Adrenal gland (tissue), 9 donors: ENCODE measurements at regions not wholly inside any gene's neighbourhood (a gene's known extent, or its start where the extent isn't known, plus 50 kb on each side); places are given as distances from the start of the nearest gene placed in this dataset.
"Not testable (repeated sequence)": the region's sequence is repeated elsewhere in the genome, so short reads cannot be mapped to it uniquely, and the experiment has no call there.

Experiments used
- DNase-seq, 7 donors: peaks; one replicate each; pipeline ENCODE4 v3.0.0-alpha.2; 2019 to 2020
- H3K27ac ChIP-seq, 5 donors: fragments of 200-600 bp; sonication (generic) in 4 of 5; 1 replicate in 3 of 5; 2 replicates in 2 of 5; pipeline versions ENCODE4 v1.5.1 to v1.8.0; 2016 to 2020; ENCODE audit warnings: mild to moderate bottlenecking in 1 of 5
- H3K27me3 ChIP-seq: fragments of 200-600 bp; 2 replicates; pipeline ENCODE4 v1.8.0; 2021
- H3K36me3 ChIP-seq, 2 donors: fragments of 200-600 bp; replicated peaks in 1 of 2; 1 replicate in 1 of 2; 2 replicates in 1 of 2; pipeline versions ENCODE4 v1.5.1 to v1.8.0; 2018 to 2022
- H3K4me1 ChIP-seq, 2 donors: fragments of 200-600 bp; replicated peaks in 1 of 2; 1 replicate in 1 of 2; 2 replicates in 1 of 2; pipeline versions ENCODE4 v1.5.1 to v1.8.0; 2018 to 2021
- H3K4me3 ChIP-seq, 4 donors: fragments of 200-600 bp; sonication (generic) in 3 of 4; one replicate each; pipeline ENCODE4 v1.5.1; 2016 to 2018
- H3K9me3 ChIP-seq, 3 donors: fragments of 200-600 bp; sonication (generic) in 1 of 3; replicated peaks in 1 of 3; 1 replicate in 2 of 3; 2 replicates in 1 of 3; pipeline versions ENCODE4 v1.5.1 to v1.8.0; 2016 to 2021
- POLR2A ChIP-seq, 2 donors: fragments of 450-650 bp; IDR thresholded peaks; one replicate each; pipeline ENCODE4 v1.6.1; 2017; ENCODE audit warnings: antibody characterized with exemption in 2 of 2, mild to moderate bottlenecking in 2 of 2, moderate library complexity in 1 of 2
- WGBS, 4 donors: extraction: QIAGEN DNeasy Blood & Tissue Kit in 2 of 4; methylation state at CpG; one replicate each; pipeline versions ENCODE4 v1.1.5 to v1.1.7; 2013 to 2017; 5-methylcytosine and 5-hydroxymethylcytosine counted together
- intact Hi-C, 2 donors: fragments of 100-400 bp; cut with DNase I; formaldehyde crosslinking; loops; one replicate each; pipeline versions ENCODE4 v1.14.1 to v1.15.0; 2022 to 2023
- TF ChIP-seq, protein P1 (sequence below), 6 experiments: fragments of 450-650 bp in 4 of 6; fragments of 200-600 bp in 2 of 6; sonication (generic) in 1 of 6; IDR thresholded peaks; 1 replicate in 5 of 6; 2 replicates in 1 of 6; pipeline versions ENCODE4 v1.5.1 to v1.8.0; 2016 to 2021; ENCODE audit warnings: antibody characterized with exemption in 6 of 6, mild to moderate bottlenecking in 2 of 6, moderate library complexity in 1 of 6
- donor health status: healthy with polysubstance abuse.
- donor health status: Bipolar disorder and iron deficiency.
- donor health status: DM: yes; HTN: yes; CAD: no.
- donor health status: DM: no; HTN: no; CAD: no.
- donor health status: DM: no; HTN: no; CAD: no.

DNA sequence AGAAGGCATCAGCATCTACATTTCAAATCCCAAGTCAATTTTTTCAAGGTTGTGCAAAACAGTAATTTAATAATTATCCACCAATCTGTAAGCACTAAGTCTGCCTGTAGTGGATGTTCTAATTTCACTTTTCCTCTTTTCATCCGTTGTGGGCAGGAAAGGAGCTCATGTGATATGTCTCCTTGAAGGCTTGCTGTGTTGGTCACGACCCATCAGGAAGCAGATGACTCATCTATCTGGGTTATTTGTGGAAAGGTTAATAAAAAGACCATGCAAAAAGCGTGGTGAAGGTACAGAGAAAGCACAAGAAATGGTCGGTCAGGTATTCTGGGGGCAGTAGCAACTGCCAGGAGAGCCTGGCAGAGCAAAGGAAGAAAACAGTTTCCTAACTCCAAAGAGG, 476.7 kb upstream of the RAB6C start:
- DNase-seq, result no peak
- intact Hi-C loops, result no loop called here
- H3K4me1 ChIP-seq, result no peaks in the 10 kb centered on the region
- TF ChIP-seq POLR2A (IDR thresholded peaks at IDR 0.05), result no peak
- TF ChIP-seq, protein P1, sequence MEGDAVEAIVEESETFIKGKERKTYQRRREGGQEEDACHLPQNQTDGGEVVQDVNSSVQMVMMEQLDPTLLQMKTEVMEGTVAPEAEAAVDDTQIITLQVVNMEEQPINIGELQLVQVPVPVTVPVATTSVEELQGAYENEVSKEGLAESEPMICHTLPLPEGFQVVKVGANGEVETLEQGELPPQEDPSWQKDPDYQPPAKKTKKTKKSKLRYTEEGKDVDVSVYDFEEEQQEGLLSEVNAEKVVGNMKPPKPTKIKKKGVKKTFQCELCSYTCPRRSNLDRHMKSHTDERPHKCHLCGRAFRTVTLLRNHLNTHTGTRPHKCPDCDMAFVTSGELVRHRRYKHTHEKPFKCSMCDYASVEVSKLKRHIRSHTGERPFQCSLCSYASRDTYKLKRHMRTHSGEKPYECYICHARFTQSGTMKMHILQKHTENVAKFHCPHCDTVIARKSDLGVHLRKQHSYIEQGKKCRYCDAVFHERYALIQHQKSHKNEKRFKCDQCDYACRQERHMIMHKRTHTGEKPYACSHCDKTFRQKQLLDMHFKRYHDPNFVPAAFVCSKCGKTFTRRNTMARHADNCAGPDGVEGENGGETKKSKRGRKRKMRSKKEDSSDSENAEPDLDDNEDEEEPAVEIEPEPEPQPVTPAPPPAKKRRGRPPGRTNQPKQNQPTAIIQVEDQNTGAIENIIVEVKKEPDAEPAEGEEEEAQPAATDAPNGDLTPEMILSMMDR (IDR thresholded peaks at IDR 0.05), result no peak
- H3K9me3 ChIP-seq, result no peaks in the 10 kb centered on the region
- 6 to 10% (median 7%) methylated on average over 4 of the region's 4 CpGs for WGBS, 4 donors
- H3K27ac ChIP-seq, result no peak overlapping the region
- no peaks in the 10 kb centered on the region for H3K27me3 ChIP-seq
- H3K36me3 ChIP-seq, result no peaks in the 10 kb centered on the region
- H3K4me3 ChIP-seq, result no peak overlapping the region

DNA sequence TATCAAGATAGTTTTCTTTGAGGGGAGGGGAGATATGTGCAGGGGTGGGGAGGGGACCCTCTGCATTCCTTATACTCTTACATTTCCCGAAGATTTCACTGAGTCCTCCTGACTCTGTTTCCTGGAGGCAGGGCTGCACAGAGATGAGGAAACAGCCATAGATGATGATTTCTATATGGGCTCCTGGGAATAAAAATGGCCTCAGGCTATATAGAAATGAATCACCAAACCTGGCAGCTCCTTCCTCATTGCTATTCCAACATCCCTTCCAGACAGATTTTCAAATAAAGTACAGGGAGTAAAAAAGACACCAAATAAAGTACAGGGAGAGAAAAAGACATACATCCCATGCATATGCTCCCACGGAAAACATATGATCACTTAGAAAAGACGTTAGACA, 474.8 kb upstream of the RAB6C start:
- no peaks in the 10 kb centered on the region for H3K36me3 ChIP-seq
- no peak overlapping the region for H3K27ac ChIP-seq
- no peak overlapping the region for H3K4me3 ChIP-seq
- intact Hi-C loops, result no loop called here
- DNase-seq, result no peak
- H3K27me3 ChIP-seq, result no peaks in the 10 kb centered on the region
- 71 to 83% (median 78%) methylated on average over 3 of the region's 3 CpGs for WGBS, 4 donors
- no peaks in the 10 kb centered on the region for H3K4me1 ChIP-seq
- TF ChIP-seq, protein P1 (IDR thresholded peaks at IDR 0.05), result no peak
- no peak for TF ChIP-seq POLR2A (IDR thresholded peaks at IDR 0.05)
- no peaks in the 10 kb centered on the region for H3K9me3 ChIP-seq

DNA sequence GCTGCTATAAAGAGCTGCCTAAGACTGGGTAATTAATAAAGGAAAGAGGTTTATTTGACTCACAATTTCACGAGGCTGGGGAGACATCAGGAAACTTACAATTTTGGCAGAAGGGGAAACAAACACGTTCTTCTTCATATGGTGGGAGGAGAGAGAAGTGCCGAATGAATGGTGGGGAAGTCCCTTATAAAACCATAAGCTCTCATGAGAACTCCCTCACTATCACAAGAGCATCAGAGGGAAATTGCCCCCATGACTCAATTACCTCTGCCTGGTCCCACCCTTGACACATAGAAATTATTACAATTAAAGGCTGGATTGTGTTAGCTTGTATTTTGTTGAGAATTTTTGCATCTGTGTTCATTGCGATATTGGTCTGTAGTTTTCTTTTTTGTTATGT, 460.5 kb upstream of the RAB6C start:
- DNase-seq, result no peak
- H3K27me3 ChIP-seq, result no peaks in the 10 kb centered on the region
- H3K9me3 ChIP-seq, result no peaks in the 10 kb centered on the region
- no peaks in the 10 kb centered on the region for H3K36me3 ChIP-seq
- H3K4me1 ChIP-seq, result no peaks in the 10 kb centered on the region
- no peak for TF ChIP-seq POLR2A (IDR thresholded peaks at IDR 0.05)
- TF ChIP-seq, protein P1 (IDR thresholded peaks at IDR 0.05), result no peak
- no peak overlapping the region for H3K27ac ChIP-seq
- intact Hi-C loops, result no loop called here
- WGBS, 4 donors, result 56 to 59% (median 58%) methylated on average over 4 of the region's 4 CpGs
- H3K4me3 ChIP-seq, result no peak overlapping the region

DNA sequence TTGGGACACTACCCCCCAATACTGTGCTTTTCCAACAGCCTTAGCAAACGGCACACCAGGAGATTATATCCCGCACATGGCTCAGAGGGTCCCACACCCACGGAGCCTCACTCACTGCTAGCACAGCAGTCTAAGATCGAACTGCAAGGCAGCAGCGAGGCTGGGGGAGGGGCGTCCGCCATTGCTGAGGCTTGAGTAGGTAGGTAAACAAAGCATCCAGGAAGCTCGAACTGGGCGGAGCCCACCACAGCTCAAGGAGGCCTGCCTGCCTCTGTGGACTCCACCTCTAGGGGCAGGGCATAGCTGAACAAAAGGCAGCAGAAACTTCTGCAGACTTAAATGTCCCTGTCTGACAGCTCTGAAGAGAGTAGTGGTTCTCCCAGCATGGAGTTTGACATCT, 447.3 kb upstream of the RAB6C start:
- intact Hi-C loops, H3K4me1 ChIP-seq, DNase-seq, H3K27me3 ChIP-seq, H3K27ac ChIP-seq, H3K9me3 ChIP-seq, H3K4me3 ChIP-seq, H3K36me3 ChIP-seq: not testable (repeated sequence)
- 77 to 100% (median 89%) methylated on average over 1 to 9 of the region's 9 CpGs for WGBS, 4 donors

DNA sequence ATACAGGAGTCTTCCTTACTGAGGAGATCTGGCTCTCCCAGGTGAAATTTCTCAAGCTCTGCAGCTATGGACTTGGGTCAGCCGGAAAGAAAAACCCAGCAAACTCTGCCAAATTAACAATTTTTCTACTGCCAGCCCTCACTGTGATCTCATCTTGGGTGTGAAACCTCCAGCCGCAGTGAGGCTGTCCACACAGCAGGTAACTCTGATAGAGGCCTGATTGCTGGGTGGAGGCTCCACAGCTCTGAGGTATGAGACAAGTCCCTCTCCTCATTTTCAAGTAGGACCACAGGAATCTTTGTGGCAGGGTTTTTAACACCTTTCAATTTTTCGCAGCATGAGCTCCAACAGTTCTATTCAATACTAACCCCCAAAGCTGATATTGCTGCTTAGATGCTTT, 430.6 kb upstream of the RAB6C start:
- TF ChIP-seq, protein P1 (IDR thresholded peaks at IDR 0.05), result no peak
- TF ChIP-seq POLR2A (IDR thresholded peaks at IDR 0.05), result no peak
- intact Hi-C loops, result no loop called here
- Histone ChIP-seq H3K27ac (no peak overlapping the region), H3K27me3 (no peaks in the 10 kb centered on the region), H3K4me1 (no peaks in the 10 kb centered on the region), H3K36me3 (no peaks in the 10 kb centered on the region), H3K4me3 (no peak overlapping the region), H3K9me3 (no peaks in the 10 kb centered on the region)
- DNase-seq, result no peak
- 59 to 87% (median 77%) methylated on average over 3 of the region's 3 CpGs for WGBS, 4 donors
